NAMALWA (cell line): ENCODE measurements at regions not wholly inside any gene's neighbourhood (a gene's known extent, or its start where the extent isn't known, plus 50 kb on each side); places are given as distances from the start of the nearest gene placed in this dataset.
"Not testable (repeated sequence)": the region's sequence is repeated elsewhere in the genome, so short reads cannot be mapped to it uniquely, and the experiment has no call there.

Source experiments
- DNase-seq: peaks from one replicate; pipeline ENCODE4 v3.0.0-alpha.2; 2015; ENCODE audit warnings: low spot score

DNA sequence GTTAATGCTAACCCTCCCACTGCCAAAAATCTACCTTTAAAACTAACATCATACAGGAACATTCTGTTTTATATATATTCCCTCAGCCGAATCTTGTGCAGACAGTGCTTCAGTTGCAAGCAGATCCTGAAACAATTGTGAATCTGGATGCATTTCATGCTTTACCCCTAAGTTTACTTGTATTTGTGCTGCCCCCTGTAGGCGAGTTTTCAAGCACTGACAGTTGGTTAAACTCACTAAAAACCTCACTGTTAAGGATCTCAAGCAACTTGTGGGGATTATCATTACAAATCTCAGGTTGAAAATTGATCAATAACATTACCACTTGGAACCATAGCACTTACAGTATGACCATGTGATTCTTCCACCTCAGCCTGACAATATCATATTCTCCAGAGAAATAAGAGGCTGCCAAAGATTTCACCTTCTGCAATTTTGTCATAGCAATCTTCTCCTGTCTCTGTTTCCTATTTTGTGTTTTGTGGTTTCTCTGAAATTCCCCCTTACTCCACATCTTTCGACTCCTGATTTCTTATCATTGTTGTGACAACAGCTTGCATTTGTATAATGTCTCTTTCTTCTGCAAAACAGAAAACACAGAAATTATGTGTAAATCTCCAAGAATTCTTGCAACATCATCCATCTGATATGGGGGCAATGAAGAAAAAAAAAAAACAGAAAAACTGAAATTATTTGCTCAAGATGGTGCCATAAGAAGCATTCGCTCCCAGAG is 354.6 kb upstream of the SETBP1 start:
- peak; percentile 67 for DNase-seq

DNA sequence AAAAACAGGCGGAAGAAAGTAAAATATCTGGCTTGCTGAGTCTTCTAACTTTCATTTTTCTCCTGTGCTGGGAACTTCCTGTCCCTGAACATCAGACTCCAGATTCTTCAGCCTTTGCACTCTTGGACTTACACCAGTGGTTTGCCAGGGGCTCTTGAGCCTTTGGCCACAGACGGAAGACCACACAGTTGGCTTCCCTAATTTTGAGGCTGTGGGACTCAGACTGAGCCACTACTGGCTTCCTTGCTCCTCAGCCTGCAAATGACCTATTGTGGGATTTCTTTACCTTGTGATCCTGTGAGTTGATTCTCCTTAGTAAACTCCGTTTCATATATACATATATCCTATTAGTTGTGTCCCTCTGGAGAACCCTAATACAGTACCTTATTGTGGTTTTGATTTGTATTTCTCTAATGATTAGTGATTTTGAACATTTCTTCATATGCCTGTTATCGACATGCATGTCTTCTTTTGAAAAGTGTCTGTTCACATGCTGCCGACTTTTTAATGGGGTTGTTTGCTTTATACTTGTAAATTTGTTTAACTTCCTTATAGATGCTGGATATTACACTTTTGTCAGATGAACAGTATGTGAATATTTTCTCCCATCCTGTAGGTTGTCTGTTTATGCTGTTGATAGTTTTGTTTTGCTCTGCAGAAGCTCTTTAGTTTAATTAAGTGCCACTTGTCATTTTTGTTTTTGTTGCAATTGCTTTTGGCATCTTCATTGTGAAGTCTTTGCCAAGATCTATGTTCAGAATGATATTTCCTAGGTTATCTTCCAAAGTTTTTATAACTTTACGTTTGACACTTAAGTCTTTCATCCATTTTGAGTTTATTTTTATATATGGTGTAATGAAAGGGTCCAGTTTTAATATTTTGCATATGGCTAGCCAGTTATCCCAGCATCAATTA is 348.8 kb upstream of the SETBP1 start:
- no peak for DNase-seq

DNA sequence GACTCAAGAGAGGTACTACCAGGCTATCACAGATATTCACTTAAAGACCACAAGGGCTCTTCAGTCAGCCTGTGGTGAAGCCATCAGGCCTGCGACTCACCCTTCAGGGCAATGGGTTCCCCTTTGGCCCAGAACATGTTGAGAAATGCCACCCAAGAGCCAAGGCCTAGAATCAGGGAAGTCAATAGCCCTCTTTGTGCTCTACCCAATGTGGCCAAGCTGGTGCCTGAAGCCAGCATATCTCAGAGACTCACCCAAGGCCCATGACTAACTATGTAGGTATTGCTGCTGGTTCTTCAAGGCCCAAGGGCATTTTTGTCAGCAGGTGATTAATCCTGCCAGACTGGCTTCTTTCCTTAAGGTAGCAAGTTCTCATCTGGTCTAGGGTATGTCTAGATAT is 338.9 kb upstream of the SETBP1 start:
- DNase-seq: no peak

DNA sequence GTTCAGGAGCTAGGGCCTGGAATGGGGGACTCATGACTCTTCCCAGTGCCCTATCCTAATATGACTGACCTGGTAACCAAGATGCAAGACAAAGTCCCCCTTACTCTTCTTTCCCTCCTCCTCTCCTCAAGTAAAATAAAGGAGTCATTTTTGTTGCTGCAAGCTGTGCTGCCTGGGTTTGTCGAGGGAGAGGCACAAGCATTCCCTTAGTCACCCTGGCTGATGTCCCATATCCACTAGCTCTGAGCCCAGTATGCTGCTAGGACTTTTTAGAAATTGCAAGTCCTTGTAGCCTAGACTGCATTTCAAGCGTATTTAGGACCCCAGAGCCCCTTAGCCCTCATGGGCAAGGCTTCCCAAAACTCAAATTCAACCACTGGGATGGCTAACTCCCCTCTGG is 338.5 kb upstream of the SETBP1 start:
- DNase-seq: no peak

DNA sequence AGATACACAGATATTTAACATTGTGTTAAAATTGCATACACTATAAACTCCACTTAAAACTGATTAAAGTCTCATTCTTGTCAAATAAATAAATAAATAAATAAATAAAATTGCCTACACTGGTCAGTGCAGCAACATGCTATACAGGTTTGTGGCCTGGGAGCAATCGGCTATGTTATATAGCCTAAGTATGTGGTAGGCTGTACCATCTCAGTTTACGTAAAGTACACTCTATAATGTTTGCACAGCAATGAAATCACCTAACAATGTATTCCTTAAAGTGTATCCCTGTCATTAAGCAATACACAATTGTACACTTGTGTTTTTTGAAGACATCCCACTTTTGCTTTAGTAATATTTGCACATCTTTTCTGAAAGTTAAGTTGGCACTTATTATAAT is 337.7 kb upstream of the SETBP1 start:
- DNase-seq: no peak

DNA sequence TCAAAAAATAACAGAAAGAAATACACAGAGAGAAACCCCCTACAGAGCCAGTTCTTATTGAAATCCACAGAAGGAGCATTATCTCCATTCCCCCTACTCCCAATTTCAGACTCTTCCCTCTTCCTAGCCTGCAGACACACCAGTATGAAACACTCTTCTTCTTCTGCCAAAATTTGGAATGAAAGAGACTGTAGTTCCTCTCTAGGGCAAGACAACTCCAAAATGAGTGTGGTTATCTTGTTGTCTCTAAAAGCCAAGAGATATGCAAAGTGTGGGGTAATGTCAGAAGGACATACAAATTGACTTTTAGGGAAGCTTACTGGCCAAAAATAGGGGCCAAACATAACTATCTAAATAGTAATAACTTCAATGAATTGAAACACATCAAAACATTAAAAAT is 337.1 kb upstream of the SETBP1 start:
- no peak for DNase-seq

DNA sequence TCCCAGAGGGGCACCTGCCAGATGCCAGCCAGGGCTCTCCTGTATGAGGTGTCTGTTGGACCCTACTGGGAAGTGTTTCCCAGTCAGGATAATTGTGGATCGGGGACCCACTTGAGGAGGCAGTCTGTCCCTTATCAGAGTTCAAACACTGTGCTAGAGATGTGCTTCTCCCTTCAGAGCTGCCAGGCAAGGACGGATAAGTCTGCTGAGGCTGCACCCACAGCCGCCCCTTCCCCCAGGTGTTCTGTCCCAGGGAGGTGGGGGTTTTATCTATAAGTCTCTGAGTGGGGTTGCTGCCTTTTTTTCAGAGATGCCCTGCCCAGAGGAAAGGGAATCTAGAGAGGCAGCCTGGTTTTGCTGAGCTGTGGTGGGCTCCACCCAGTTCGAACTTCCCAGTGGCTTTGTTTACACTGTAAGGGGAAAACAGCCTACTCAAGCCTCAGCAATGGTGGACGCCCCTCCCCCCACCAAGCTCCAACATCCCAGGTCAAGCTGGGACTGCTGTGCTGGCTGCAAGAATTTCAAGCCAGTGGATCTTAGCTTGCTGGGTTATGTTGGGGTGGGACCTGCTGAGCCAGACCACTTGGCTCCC is 324.0 kb upstream of the SETBP1 start:
- DNase-seq: no peak

DNA sequence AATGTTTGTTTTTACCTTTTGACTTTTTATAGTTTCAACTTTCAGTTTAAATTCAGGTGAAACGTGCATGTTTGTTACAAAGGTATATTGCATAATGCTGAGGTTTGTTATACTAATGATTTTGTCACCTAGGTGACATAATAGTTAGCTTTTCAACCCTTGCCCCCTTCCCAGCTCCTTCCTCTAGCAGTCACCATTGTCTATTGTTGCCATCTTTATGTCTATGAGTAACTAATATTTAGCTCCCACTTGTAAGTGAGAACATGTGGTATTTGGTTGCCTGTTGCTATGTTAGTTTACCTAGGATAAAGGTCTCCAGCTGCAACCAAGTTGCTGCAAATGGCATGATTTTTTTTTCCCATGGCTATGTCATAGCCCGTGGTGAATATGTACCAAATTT is 322.3 kb upstream of the SETBP1 start:
- DNase-seq: no peak

DNA sequence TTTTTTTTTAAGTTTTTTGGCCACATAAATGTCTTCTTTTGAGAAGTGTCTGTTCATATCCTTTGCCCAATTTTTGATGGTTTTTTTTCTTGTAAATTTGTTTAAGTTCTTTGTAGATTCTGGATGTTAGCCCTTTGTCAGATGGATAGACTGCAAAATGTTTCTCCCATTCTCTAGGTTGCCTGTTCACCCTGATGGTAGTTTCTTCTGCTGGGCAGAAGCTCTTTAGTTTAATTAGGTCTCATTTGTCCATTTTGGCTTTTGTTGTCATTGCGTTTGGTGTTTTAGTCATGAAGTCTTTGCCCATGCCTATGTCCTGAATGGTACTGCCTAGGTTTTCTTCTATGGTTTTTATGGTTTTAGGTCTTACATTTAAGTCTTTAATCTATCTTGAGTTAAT is 320.9 kb upstream of the SETBP1 start:
- DNase-seq: not testable (repeated sequence)

DNA sequence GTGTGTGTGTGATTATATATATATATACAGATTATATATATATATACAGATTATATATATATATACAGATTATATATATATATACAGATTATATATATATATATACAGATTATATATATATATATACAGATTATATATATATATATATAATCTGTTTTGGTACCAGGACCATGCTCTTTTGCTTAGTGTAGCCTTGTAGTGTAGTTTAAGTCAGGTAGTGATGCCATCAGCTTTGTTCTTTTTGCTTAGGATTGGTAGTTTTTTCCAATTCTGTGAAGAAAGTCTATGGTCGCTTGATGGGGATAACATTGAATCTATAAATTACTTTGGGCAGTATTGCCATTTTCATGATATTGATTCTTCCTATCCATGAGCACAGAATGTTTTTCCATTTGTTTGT is 318.5 kb upstream of the SETBP1 start:
- not testable (repeated sequence) for DNase-seq

DNA sequence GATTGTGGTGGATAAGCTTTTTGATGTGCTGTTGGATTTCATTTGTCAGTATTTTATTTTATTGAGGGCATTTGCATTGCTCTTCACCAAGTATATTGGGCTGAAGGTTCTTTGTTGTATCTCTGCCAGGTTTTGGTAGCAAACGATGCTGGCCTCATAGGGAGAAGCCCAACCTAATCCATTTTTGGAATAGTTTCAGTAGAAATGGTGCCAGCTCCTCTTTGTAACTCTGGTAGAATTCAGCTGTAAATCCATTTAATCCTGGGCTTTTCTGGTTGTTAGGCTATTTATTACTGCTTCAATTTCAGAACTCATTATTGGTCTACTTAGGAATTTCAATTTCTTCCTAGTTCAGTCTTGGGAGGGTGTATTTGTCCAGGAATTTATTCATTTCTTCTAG is 309.8 kb upstream of the SETBP1 start:
- DNase-seq: no peak

DNA sequence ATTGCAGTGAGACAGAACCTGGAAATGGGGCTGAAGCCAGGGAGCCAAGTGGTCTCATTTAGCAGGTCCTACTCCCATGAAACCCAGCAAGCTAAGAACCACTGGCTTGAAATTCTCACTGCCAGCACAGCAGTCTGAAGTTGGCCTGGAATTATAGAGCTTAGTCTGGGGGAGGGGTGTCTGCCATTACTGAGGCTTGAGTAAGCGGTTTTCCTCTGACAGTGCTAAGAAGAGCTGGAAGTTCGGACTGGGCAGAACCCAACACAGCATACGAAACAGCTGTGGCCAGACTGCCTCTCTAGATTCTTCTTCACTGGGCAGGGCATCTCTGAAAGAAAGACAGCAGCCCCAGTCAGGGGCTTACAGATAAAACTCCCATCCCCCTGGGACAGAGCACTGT is 305.7 kb upstream of the SETBP1 start:
- no peak for DNase-seq

DNA sequence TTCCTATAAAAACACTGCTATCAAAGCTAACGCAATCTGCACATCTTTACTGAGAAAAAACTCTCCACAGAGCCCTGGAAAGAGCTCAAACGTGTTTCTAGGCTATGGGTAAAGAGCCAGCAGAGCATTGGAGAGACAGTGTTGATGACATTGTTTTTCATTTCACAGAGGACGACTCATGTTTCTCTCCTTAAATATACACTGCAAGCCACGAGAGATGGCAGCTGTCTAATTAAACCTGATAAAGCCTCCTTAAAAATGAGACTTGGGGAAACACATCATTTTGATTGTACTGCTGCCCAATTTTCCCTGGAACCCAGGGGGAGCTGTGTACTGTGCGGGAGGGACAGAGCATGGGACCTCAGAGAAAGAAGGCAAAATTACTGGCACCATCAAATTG is 294.3 kb upstream of the SETBP1 start:
- DNase-seq: no peak

DNA sequence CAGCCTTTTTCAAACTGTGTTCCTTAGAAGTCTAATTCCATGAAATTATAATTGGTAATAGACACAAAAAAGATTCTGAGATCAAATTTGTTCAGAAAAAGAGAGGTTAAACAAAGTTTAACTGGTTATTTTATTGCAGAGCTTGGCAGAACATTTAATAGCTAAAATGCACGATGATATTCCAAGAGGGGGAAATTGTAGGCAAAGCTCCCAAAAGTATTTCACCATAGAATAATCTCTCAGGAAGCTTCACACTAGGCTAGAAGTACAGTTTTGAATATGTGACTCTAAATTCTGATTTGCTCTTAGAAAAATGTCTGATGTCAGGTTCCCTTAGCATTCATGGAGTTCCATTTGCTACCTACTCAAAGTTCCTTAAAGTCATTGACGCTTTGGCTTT is 292.4 kb upstream of the SETBP1 start:
- DNase-seq: no peak

DNA sequence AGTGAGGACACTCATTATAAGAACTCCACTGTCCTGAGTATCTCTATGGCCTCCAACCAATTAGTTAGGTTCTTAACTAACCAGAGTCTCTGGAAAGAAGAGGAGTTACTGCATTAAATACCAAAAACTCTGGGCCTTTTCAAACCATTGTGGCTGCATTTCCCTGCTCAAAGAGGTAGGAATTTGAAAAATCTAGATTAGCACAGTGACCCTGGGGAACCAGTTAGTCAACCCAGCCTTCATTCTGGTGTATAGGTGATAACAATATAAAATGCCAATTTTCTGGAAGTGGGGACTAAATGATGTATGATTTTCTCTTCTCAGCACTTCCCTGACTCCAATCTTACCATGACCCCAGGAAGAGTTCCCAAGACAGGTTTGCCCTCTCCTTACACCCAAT is 287.8 kb upstream of the SETBP1 start:
- no peak for DNase-seq

DNA sequence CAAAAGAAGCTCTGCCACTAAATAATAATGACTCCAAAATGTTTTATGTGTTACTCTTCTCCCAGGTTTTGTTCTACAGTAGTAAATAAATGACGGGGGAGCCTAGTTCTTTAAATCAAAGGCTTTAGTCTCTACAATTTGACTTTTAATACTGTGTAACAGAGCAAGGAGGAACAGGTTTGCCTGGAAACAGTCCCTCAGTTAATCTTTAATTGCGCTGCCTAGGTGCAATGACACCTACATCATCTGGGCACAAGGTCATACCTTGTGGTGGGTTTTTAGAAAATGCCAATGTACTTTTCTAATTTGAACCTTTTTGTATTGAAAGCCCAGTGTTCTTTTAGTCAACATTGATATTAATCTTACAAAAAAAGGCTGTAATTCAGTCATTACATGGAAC is 287.3 kb upstream of the SETBP1 start:
- no peak for DNase-seq

DNA sequence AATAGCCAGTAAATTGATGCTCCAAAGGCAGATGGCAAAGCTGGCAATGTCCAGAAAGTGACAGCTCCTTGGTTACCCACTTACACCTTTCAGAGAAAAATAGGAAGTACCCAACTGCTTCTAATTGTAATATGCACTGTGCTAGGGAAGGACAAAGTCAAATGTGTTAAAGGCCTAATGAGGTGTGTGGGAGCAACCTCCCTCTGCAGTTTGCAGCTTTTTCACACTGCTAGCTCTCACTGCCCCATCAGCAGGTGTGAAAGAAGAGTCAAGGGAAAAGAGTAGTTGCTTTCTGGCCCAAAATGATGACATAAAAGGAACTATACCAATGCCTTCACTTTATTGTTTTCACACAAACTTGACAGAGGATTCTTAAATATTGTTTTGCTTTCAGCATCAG is 284.1 kb upstream of the SETBP1 start:
- DNase-seq: no peak

DNA sequence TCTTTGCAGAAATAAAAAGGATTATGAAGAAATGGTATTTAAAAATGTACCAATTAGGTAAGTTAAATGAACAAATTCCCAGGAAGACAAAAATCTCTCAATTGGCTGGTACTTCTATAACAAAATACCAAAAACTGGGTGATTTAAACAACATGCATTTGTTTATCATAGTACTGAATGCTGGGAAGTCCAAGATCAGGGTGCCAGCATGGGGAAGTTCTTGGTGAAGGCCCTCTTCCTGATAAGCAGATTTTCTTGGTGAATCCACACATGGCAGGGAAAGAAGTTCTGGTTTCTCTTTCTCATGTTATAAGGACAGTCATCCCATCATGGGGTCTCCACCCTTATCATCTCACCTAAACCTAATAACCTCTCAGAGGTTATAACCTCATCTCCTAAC is 271.6 kb upstream of the SETBP1 start:
- DNase-seq: no peak

DNA sequence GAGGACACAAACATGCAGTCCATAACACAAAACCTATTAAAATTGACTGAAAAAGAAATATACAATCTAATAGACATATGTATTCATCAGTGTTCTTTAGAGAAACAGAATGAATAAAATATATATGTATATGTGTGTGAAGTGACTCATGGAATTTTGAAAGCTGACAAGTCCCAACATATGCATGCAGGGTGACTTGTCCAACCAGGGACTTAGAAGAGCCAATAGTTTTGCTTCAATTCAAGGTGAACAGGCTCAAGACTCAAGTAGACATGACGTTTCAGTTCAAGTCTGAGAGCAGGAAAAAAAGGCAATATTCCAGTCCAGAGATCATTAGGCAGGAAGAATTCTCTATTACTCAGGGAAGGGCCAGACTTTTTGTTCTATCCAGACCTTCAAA is 271.2 kb upstream of the SETBP1 start:
- DNase-seq: no peak

DNA sequence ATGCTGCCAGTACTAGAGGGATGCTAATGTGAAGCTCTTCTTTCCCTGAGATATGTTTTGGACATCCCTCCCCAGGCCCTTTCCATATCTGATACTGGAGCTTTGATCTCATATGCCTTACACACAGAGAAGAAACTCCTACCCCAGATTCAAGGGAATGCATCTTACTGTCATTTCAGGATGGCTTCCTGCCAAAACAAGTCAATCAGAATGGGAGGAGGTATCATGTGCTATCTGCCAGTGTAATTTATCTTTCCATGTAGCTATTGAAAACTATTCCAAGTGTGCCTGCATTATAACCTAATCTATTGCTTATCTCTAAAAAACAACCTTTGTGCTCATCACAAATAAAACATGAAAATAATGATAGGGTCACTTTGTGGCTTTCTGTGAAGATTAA is 269.9 kb upstream of the SETBP1 start:
- DNase-seq: no peak

DNA sequence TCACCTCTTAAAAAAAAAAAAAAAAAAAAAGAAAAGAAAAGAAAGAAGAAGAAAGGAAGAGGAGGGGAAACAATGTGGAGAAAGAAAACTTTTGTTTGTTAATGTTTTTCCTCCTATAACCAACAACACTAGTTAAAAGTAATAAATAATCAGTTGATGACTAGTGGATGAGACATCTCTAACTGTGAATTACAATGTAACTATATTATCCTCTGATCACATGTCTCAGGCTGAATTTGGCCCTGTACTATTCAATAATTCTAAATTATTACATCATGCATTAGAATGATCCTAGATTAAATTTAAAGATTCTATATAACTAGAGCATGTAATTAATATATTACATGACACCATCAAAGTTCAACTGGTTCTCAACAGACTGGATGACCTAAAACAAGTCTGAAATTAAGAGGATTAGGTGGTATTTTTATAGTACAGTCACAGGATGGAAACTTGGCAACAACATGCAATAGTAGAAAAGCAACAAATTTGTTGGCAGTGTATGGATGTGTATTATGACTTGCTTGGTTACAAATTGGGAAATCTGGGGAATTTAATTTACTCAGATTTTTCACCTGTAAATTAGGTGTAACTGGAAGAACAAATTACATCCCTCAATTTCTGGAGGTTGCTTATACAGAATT is 269.3 kb upstream of the SETBP1 start:
- no peak for DNase-seq

DNA sequence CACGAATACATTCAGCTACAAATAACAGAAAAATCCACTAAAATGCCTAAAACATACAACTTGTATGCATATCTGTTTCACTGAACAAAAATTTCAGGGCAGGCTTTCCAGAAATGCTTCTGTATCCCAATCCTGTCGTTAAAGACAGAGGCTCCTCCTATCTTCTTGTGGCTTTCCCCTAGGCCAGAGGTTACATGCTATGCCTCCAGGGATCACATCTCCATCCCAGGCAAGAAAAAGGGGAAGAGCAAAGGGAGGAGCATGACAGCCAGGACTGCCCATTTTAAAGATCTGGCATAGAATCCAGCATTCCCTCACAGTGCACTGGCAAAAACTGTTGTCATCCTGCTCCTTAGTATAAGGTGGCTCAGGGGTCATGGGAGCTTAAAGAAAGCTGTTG is 268.7 kb upstream of the SETBP1 start:
- DNase-seq: no peak
